K562 (cell line): ENCODE measurements at regions not wholly inside any gene's neighbourhood (a gene's known extent, or its start where the extent isn't known, plus 50 kb on each side); places are given as distances from the start of the nearest gene placed in this dataset.
A peak's percentile ranks its signal among the peaks of the same experiment; 100 is the strongest.

ENCODE experiments used
- BRF2 ChIP-seq: IDR thresholded peaks from 3 replicates; pipeline ENCODE4 v1.6.1; 2011; ENCODE audit warnings: borderline replicate concordance, mild to moderate bottlenecking; ENCODE audit not compliant: insufficient read length, insufficient read depth
- CAMTA2 ChIP-seq: fragments of 250-450 bp; sonication (Bioruptor Pico); conservative IDR thresholded peaks from 2 replicates; pipeline ENCODE4 v1.5.1; 2022
- CBFB ChIP-seq: sonication (generic); formaldehyde crosslinking; IDR thresholded peaks from 2 replicates; pipeline ENCODE4 v1.4.0; 2020; ENCODE audit warnings: mild to moderate bottlenecking, missing genetic modification reagents
- CBX2 ChIP-seq: fragments of 200-600 bp; sonication (generic); IDR thresholded peaks from one replicate; pipeline ENCODE4 v1.6.1; 2012; ENCODE audit warnings: mild to moderate bottlenecking, low read length, inconsistent platforms; ENCODE audit not compliant: insufficient read depth, poor library complexity, severe bottlenecking
- EGR1 ChIP-seq: fragments of 450-650 bp; conservative IDR thresholded peaks from 2 replicates; pipeline ENCODE4 v1.6.1; 2017; ENCODE audit warnings: mild to moderate bottlenecking
- HDAC6 ChIP-seq: IDR thresholded peaks from 2 replicates; pipeline ENCODE4 v1.6.1; 2012; ENCODE audit warnings: low read depth, mild to moderate bottlenecking, control low read depth, inconsistent platforms, low read length, moderate library complexity
- MAZ ChIP-seq, 2 experiments: fragments of 450-650 bp in 1 of 2; sonication (generic) in 1 of 2; formaldehyde crosslinking; IDR thresholded peaks in 1 of 2; conservative IDR thresholded peaks in 1 of 2; 2 replicates each; pipeline versions ENCODE4 v1.4.0 to v1.5.0; 2020; ENCODE audit warnings: mild to moderate bottlenecking in 1 of 2, missing genetic modification reagents in 1 of 2
- MLX ChIP-seq, 2 experiments: fragments of 450-650 bp in 1 of 2; sonication (generic) in 1 of 2; formaldehyde crosslinking; conservative IDR thresholded peaks; 2 replicates each; pipeline versions ENCODE4 v1.4.0 to v1.8.1; 2020 to 2022; ENCODE audit warnings: mild to moderate bottlenecking in 1 of 2, missing genetic modification reagents in 1 of 2
- NFE2L1 ChIP-seq: fragments of 450-650 bp; IDR thresholded peaks from 2 replicates; pipeline ENCODE4 v1.6.1; 2016; ENCODE audit warnings: missing genetic modification characterization, low read depth, mild to moderate bottlenecking, missing compliant biosample characterization, moderate library complexity, borderline replicate concordance
- PHF8 ChIP-seq: fragments of 200-600 bp; sonication (generic); IDR thresholded peaks from 2 replicates; pipeline ENCODE4 v1.6.1; 2012; ENCODE audit warnings: mixed run types, mild to moderate bottlenecking, inconsistent platforms, low read length, moderate library complexity, borderline replicate concordance
- PML ChIP-seq: IDR thresholded peaks from 2 replicates; pipeline ENCODE4 v1.6.1; 2012; ENCODE audit warnings: low read length, inconsistent platforms
- POLR2A ChIP-seq: fragments of 450-650 bp; conservative IDR thresholded peaks from 2 replicates; pipeline ENCODE4 v1.6.1; 2016
- POLR2AphosphoS5 ChIP-seq: IDR thresholded peaks from 2 replicates; pipeline ENCODE4 v1.6.1; 2011; ENCODE audit warnings: mild to moderate bottlenecking, low read depth, low read length, moderate library complexity; ENCODE audit not compliant: control insufficient read depth, insufficient read depth
- POLR2B ChIP-seq: fragments of 450-650 bp; IDR thresholded peaks from 2 replicates; pipeline ENCODE4 v1.6.1; 2018; ENCODE audit warnings: low read depth; ENCODE audit not compliant: partially characterized antibody
- PTBP1 ChIP-seq: fragments of 200-400 bp; formaldehyde crosslinking; IDR thresholded peaks from 2 replicates; pipeline ENCODE4 v1.6.1; 2017; ENCODE audit warnings: low read depth, low read length
- SMARCE1 ChIP-seq: fragments of 450-650 bp; IDR thresholded peaks from 2 replicates; pipeline ENCODE4 v1.7.1; 2016; ENCODE audit warnings: mild to moderate bottlenecking
- SRSF1 ChIP-seq: fragments of 200-400 bp; formaldehyde crosslinking; IDR thresholded peaks from 2 replicates; pipeline ENCODE4 v1.6.1; 2017; ENCODE audit warnings: mild to moderate bottlenecking, low read depth, low read length, moderate library complexity
- THAP12 ChIP-seq: fragments of 250-450 bp; sonication (Bioruptor Pico); IDR thresholded peaks from 2 replicates; pipeline ENCODE4 v1.9.0; 2021; ENCODE audit warnings: mild to moderate bottlenecking, inconsistent platforms
- ZBTB9 ChIP-seq: fragments of 450-650 bp; formaldehyde crosslinking; IDR thresholded peaks from 2 replicates; pipeline ENCODE4 v1.4.0; 2020; ENCODE audit warnings: mild to moderate bottlenecking, moderate library complexity
- ZC3H8 ChIP-seq: fragments of 450-650 bp; IDR thresholded peaks from 2 replicates; pipeline ENCODE4 v1.6.1; 2017
- TF ChIP-seq, protein P1 (sequence below): fragments of 250-450 bp; sonication (Bioruptor Pico); IDR thresholded peaks from 2 replicates; pipeline ENCODE4 v1.8.0; 2022; ENCODE audit warnings: moderate library complexity, mild to moderate bottlenecking, inconsistent platforms

DNA sequence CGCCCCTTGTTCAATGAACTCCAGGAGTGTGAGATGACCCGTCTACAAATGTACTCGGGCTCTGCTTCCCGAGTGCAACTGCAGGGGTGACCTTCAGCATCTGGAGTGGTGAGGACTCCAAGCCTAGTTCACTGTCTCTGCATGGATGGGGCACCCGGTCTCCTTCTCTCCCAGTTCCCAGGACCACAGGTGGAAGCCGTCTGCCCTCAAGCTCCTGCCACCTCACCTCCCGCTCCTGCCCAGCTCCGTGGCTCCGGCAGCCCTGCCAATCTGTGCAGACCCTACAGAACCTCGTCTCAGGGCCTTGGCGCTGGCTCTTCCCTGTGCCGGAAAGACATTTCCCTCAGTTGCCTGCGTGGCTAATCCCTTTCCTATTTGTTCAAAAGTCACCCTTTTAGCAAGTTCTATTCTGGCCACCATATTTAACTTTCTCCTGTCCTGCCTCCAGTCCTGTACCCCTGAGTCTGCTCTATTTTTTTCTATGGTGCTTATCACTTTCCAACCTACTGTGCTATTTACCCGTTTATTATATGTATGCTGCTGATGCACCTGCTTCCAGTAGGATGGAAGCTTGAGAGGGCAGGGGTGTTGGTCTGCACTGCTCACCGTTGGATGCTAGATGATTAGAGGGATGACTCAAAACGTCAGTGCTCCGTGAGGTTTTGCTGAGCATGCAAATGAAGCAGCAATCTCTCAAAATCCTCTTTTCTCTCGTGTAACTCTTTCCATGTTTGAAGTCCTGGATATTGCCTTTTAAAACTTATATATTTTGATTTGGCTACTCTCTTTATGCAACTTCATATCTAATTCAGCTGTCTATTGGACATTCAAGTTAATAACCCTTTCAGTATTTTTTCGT is 641.4 kb downstream of the ACTR3B start (continued):
- TF ChIP-seq THAP12 (CRISPR knock-in tag) = 0 out of 2 replicates have a peak, but pooled peaks have one; percentile 12
- TF ChIP-seq SMARCE1 = no peak
- TF ChIP-seq ZC3H8 = no peak
- TF ChIP-seq, protein P1, sequence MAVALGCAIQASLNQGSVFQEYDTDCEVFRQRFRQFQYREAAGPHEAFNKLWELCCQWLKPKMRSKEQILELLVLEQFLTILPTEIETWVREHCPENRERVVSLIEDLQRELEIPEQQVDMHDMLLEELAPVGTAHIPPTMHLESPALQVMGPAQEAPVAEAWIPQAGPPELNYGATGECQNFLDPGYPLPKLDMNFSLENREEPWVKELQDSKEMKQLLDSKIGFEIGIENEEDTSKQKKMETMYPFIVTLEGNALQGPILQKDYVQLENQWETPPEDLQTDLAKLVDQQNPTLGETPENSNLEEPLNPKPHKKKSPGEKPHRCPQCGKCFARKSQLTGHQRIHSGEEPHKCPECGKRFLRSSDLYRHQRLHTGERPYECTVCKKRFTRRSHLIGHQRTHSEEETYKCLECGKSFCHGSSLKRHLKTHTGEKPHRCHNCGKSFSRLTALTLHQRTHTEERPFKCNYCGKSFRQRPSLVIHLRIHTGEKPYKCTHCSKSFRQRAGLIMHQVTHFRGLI (CRISPR knock-in tag) = no peak
- no peak for TF ChIP-seq CAMTA2
- TF ChIP-seq MLX (CRISPR knock-in tag; conservative IDR thresholded peaks at IDR 0.05) = no peak
- no peak for TF ChIP-seq NFE2L1 (tag)
- TF ChIP-seq POLR2B = peak; percentile 54
- no peak for TF ChIP-seq CBX2
- no peak for TF ChIP-seq HDAC6
- TF ChIP-seq PHF8 = no peak
- TF ChIP-seq PTBP1 = no peak
- no peak for TF ChIP-seq SRSF1
- peak; percentile 17; the same call in 1 of the 2 replicates for TF ChIP-seq PML
- 0 out of 2 replicates have a peak, but pooled peaks have one; percentile 54 for TF ChIP-seq ZBTB9
- peak; percentile 27; the same call in 1 of the 2 replicates for TF ChIP-seq POLR2AphosphoS5
- 0 out of 4 replicates have a peak, but pooled peaks of 1 of the 2 experiments have one; percentile 31 for TF ChIP-seq MAZ (CRISPR knock-in tag; conservative IDR thresholded peaks at IDR 0.05 in 1 of 2, IDR thresholded peaks at IDR 0.05 in 1 of 2)
- no peak for TF ChIP-seq CBFB (CRISPR knock-in tag)
- peak; percentile 71; the same call in 1 of the 2 replicates for TF ChIP-seq POLR2A
- TF ChIP-seq EGR1 = no peak
- TF ChIP-seq BRF2 = no peak
